ENCODE measurements at regions not wholly inside any gene's neighbourhood (a gene's known extent, or its start where the extent isn't known, plus 50 kb on each side); places are given as distances from the start of the nearest gene placed in this dataset.

DNA sequence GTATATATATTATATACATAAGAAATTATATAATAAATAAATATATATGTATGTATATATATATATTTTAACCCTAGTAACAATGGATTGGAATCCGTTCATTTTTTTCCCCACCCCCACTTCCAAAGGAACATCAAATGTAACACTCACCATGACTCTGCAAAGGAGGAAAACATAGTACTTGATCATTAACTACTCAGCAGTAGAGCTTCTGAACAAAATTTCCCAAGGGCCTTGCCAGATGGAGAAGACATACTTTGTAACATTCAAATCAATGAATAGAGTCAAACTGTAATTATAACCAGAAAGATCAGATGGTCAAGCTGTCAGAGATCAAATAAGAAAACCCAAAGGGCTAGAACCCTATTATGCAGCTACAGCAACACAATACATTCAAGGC lies 126.0 kb upstream of the CNTN1 start:
- H3K4me1 ChIP-seq (replicated peaks): no peaks in the 10 kb centered on the region
- H3K27ac ChIP-seq: no peak overlapping the region
- no peaks in the 10 kb centered on the region for H3K27me3 ChIP-seq (replicated peaks)
- DNase-seq (ENCODE audit: low read depth in 1 of 2, low spot score in 2 of 2): no peak
- H3K36me3 ChIP-seq: no peaks in the 10 kb centered on the region
- no peak overlapping the region for H3K4me3 ChIP-seq
- no peaks in the 10 kb centered on the region for H3K9me3 ChIP-seq (replicated peaks)

GRCh38 chr12:40569626-40570179 lies 122.5 kb upstream of the CNTN1 start:
- Histone ChIP-seq H3K27me3 (replicated peaks) (no peaks in the 10 kb centered on the region), H3K4me3 (no peak overlapping the region), H3K27ac (no peak overlapping the region), H3K9me3 (replicated peaks) (no peaks in the 10 kb centered on the region), H3K36me3 (no peaks in the 10 kb centered on the region), H3K4me1 (replicated peaks) (no peaks in the 10 kb centered on the region)
- no peak for DNase-seq (ENCODE audit: low read depth in 1 of 2, low spot score in 2 of 2)

DNA sequence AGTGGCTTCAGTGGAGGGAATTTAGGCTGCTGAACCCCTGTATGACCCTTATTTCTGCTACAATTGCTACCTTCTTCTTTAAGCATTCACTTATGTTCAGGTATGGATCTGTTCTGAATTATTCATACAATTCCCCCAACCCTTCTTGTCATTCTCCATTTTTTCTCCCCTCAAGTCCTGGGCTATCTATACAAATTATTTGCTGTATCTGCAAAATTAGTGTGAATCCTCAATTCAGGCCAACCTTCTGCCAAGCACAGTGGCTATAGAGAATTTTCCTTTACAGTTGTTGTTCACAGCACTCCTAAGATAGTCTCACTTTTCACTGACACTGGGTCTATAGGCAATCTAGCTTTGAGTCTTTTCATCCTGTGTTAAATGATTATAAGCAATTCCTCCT lies 119.2 kb upstream of the CNTN1 start:
- no peaks in the 10 kb centered on the region for H3K4me1 ChIP-seq (replicated peaks)
- H3K27ac ChIP-seq: no peak overlapping the region
- H3K27me3 ChIP-seq (replicated peaks): no peaks in the 10 kb centered on the region
- no peak for DNase-seq (ENCODE audit: low read depth in 1 of 2, low spot score in 2 of 2)
- H3K9me3 ChIP-seq (replicated peaks): no peaks in the 10 kb centered on the region
- H3K4me3 ChIP-seq: no peak overlapping the region
- H3K36me3 ChIP-seq: no peaks in the 10 kb centered on the region

- Histone ChIP-seq H3K27me3 (replicated peaks) (no peaks in the 10 kb centered on the region), H3K36me3 (no peaks in the 10 kb centered on the region), H3K4me1 (replicated peaks) (no peaks in the 10 kb centered on the region), H3K27ac (no peak overlapping the region), H3K9me3 (replicated peaks) (no peaks in the 10 kb centered on the region; the same call in 1 of the 2 replicates), H3K4me3 (no peak overlapping the region)
- DNase-seq (ENCODE audit: low read depth in 1 of 2, low spot score in 2 of 2): no peak
These were observed 116.3 kb upstream of the CNTN1 start for GRCh38 chr12:40575987-40576386.

DNA sequence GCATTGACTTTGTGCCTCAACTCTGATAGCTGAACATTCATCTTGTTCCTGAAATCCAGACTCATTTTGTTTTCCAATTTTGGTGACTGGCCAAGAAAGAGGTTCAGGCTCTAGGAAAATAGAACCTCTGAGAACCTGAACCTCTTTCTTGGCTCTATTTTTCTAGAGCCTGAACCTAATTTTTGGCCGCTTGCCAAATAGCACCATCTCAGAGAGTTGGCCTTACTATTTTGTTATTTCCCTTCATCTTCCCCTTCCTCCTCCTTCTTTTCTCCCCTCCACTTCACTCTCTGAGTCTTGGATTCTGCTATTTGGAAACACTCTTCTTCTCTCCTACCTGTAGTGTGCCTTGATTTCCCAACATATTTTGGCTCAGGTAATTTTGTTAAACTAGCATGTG lies 114.4 kb upstream of the CNTN1 start:
- Histone ChIP-seq H3K27ac (no peak overlapping the region), H3K27me3 (replicated peaks) (no peaks in the 10 kb centered on the region)

GRCh38 chr12:40579687-40580086 lies 112.6 kb upstream of the CNTN1 start:
- Histone ChIP-seq H3K4me1 (replicated peaks) (no peaks in the 10 kb centered on the region), H3K4me3 (no peak overlapping the region), H3K9me3 (replicated peaks) (no peaks in the 10 kb centered on the region; the same call in 1 of the 2 replicates), H3K27ac (no peak overlapping the region), H3K27me3 (replicated peaks) (no peaks in the 10 kb centered on the region), H3K36me3 (no peaks in the 10 kb centered on the region)
- no peak for DNase-seq (ENCODE audit: low read depth in 1 of 2, low spot score in 2 of 2)

More for the DNA sequence above, 114.4 kb upstream of the CNTN1 start:
- Histone ChIP-seq H3K36me3 (no peaks in the 10 kb centered on the region), H3K4me3 (no peak overlapping the region), H3K9me3 (replicated peaks) (no peaks in the 10 kb centered on the region; the same call in 1 of the 2 replicates), H3K4me1 (replicated peaks) (no peaks in the 10 kb centered on the region)
- no peak for DNase-seq (ENCODE audit: low read depth in 1 of 2, low spot score in 2 of 2)

- no peaks in the 10 kb centered on the region for H3K36me3 ChIP-seq
- H3K4me3 ChIP-seq: no peak overlapping the region
- no peak for DNase-seq (ENCODE audit: low read depth in 1 of 2, low spot score in 2 of 2)
- no peaks in the 10 kb centered on the region; the same call in 1 of the 2 replicates for H3K9me3 ChIP-seq (replicated peaks)
- H3K27ac ChIP-seq: no peak overlapping the region
- H3K4me1 ChIP-seq (replicated peaks): no peaks in the 10 kb centered on the region
- H3K27me3 ChIP-seq (replicated peaks): no peaks in the 10 kb centered on the region
These were observed 111.9 kb upstream of the CNTN1 start for GRCh38 chr12:40580346-40580745.

- H3K9me3 ChIP-seq (replicated peaks): no peaks in the 10 kb centered on the region; the same call in 1 of the 2 replicates
- H3K4me1 ChIP-seq (replicated peaks): no peaks in the 10 kb centered on the region
- H3K27me3 ChIP-seq (replicated peaks): no peaks in the 10 kb centered on the region
- DNase-seq (ENCODE audit: low read depth in 1 of 2, low spot score in 2 of 2): no peak
- no peak overlapping the region for H3K4me3 ChIP-seq
- no peaks in the 10 kb centered on the region for H3K36me3 ChIP-seq
- H3K27ac ChIP-seq: no peak overlapping the region
These were observed 110.3 kb upstream of the CNTN1 start for GRCh38 chr12:40581889-40582288.

GRCh38 chr12:40583743-40584142 lies 108.5 kb upstream of the CNTN1 start:
- Histone ChIP-seq H3K9me3 (replicated peaks) (no peaks in the 10 kb centered on the region; the same call in 1 of the 2 replicates), H3K27ac (no peak overlapping the region), H3K4me3 (no peak overlapping the region), H3K4me1 (replicated peaks) (no peaks in the 10 kb centered on the region), H3K36me3 (no peaks in the 10 kb centered on the region), H3K27me3 (replicated peaks) (no peaks in the 10 kb centered on the region)
- no peak for DNase-seq (ENCODE audit: low read depth in 1 of 2, low spot score in 2 of 2)

DNA sequence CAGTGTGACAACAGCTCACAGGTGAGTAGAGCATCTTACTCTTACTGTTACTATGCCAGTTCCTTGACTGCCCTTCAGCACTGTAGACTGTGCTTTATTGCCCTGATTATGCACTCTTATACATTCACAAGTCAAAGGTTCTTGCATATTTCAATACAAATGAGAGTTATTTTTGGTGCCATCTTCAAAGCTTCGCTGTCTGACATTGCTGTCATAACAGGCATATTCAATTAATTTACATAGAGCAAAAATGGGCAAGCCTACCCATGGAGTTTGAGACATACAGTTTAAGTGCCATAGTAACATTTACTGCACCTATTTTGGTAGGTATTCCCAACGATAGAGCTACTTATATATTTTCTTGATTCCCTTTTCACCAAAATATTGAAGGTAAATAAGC lies 107.5 kb upstream of the CNTN1 start:
- H3K27me3 ChIP-seq (replicated peaks): no peaks in the 10 kb centered on the region

GRCh38 chr12:40586823-40587222 lies 105.4 kb upstream of the CNTN1 start:
- no peaks in the 10 kb centered on the region for H3K9me3 ChIP-seq (replicated peaks)
- H3K27ac ChIP-seq: no peak overlapping the region
- H3K4me3 ChIP-seq: no peak overlapping the region
- H3K4me1 ChIP-seq (replicated peaks): no peaks in the 10 kb centered on the region
- no peaks in the 10 kb centered on the region for H3K27me3 ChIP-seq (replicated peaks)
- no peaks in the 10 kb centered on the region for H3K36me3 ChIP-seq
- DNase-seq (ENCODE audit: low read depth in 1 of 2, low spot score in 2 of 2): no peak

More for the DNA sequence above, 107.5 kb upstream of the CNTN1 start:
- H3K4me3 ChIP-seq: no peak overlapping the region
- H3K27ac ChIP-seq: no peak overlapping the region
- H3K36me3 ChIP-seq: no peaks in the 10 kb centered on the region
- DNase-seq (ENCODE audit: low read depth in 1 of 2, low spot score in 2 of 2): no peak
- no peaks in the 10 kb centered on the region for H3K4me1 ChIP-seq (replicated peaks)
- no peaks in the 10 kb centered on the region; the same call in 1 of the 2 replicates for H3K9me3 ChIP-seq (replicated peaks)

DNA sequence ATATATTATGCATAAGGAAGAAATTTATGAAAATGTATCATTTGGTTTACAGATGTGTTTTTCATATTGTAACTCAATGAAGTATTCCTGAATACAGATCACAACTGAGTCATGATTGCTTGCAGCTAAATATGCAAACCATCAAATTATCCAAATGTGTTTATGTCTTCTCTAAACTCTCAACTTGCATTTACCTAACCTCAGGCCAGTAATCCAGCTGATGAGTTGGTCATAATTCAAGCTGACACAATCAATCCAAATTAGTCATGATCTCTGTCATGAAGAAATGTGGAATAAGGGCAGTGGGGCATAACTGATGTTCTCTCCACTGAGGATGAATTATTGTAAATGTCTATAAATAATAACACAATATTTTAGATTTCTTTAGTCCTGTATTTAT lies 104.8 kb upstream of the CNTN1 start:
- Histone ChIP-seq H3K4me3 (no peak overlapping the region), H3K36me3 (no peaks in the 10 kb centered on the region), H3K27ac (no peak overlapping the region), H3K9me3 (replicated peaks) (no peaks in the 10 kb centered on the region), H3K4me1 (replicated peaks) (no peaks in the 10 kb centered on the region), H3K27me3 (replicated peaks) (no peaks in the 10 kb centered on the region)
- no peak for DNase-seq (ENCODE audit: low read depth in 1 of 2, low spot score in 2 of 2)

DNA sequence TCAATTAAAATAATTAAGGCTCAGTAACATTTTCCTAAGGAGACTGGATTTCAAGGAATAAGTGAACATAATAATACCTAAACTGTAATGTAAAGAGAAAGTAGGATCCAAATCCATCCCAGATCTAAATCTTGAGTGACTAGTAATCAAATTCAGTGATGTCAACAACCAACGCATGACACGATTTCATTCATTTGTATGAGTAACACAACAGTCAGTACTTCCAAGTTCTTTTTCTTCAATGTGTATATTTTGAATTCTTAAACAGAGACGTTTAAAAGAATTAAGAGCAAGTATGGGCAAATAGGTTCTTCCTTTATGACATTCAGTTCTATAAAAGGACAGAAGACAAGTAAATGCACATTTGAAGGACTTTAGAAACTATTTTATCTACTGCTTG lies 104.3 kb upstream of the CNTN1 start:
- no peaks in the 10 kb centered on the region for H3K27me3 ChIP-seq (replicated peaks)

GRCh38 chr12:40597133-40597532 lies 95.1 kb upstream of the CNTN1 start:
- Histone ChIP-seq H3K36me3 (no peaks in the 10 kb centered on the region), H3K27me3 (replicated peaks) (no peaks in the 10 kb centered on the region), H3K27ac (no peak overlapping the region), H3K9me3 (replicated peaks) (no peaks in the 10 kb centered on the region), H3K4me3 (no peak overlapping the region), H3K4me1 (replicated peaks) (no peaks in the 10 kb centered on the region)
- no peak for DNase-seq (ENCODE audit: low read depth in 1 of 2, low spot score in 2 of 2)

More for the DNA sequence above, 104.3 kb upstream of the CNTN1 start:
- no peaks in the 10 kb centered on the region for H3K9me3 ChIP-seq (replicated peaks)
- H3K27ac ChIP-seq: no peak overlapping the region
- no peaks in the 10 kb centered on the region for H3K36me3 ChIP-seq
- no peaks in the 10 kb centered on the region for H3K4me1 ChIP-seq (replicated peaks)
- DNase-seq (ENCODE audit: low read depth in 1 of 2, low spot score in 2 of 2): no peak
- H3K4me3 ChIP-seq: no peak overlapping the region

DNA sequence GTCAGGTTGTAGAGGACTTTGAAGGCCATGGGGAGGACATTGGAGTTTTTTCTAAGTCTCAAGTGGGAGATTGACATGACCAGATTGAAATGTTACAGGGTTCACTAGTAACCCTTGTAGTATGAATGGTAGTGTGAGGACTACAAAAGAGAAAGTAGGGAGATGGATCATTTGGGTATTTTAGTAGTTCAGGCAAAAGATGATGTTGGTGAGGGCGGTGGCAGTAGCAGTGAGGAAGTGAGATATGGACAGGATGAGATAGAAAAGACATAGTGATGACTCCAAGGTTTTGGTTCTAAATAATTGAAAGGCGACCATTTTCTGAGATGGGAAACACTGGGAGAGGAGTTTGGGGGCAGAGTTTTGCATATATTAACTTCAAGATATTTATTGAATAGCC lies 94.2 kb upstream of the CNTN1 start:
- H3K36me3 ChIP-seq: no peaks in the 10 kb centered on the region
- H3K9me3 ChIP-seq (replicated peaks): no peaks in the 10 kb centered on the region
- H3K4me3 ChIP-seq: no peak overlapping the region
- no peak overlapping the region for H3K27ac ChIP-seq
- H3K27me3 ChIP-seq (replicated peaks): no peaks in the 10 kb centered on the region
- H3K4me1 ChIP-seq (replicated peaks): no peaks in the 10 kb centered on the region
- DNase-seq (ENCODE audit: low read depth in 1 of 2, low spot score in 2 of 2): no peak

Measured in SJSA1 (cell line).